Stimulated activated CD4-positive, alpha-beta T cell treated with anti-CD3 and anti-CD28 coated beads, Interleukin-12 subunit alpha, Interleukin-12 subunit beta, amount 100 ng/mL, for 24 hours (primary cell): ENCODE measurements at regions not wholly inside any gene's neighbourhood (a gene's known extent, or its start where the extent isn't known, plus 50 kb on each side); places are given as distances from the start of the nearest gene placed in this dataset.

Experiments
- DNase-seq, 2 experiments: peaks; one replicate each; pipeline ENCODE4 v3.0.0-alpha.2; 2020; ENCODE audit warnings: low read depth in 2 of 2

DNA sequence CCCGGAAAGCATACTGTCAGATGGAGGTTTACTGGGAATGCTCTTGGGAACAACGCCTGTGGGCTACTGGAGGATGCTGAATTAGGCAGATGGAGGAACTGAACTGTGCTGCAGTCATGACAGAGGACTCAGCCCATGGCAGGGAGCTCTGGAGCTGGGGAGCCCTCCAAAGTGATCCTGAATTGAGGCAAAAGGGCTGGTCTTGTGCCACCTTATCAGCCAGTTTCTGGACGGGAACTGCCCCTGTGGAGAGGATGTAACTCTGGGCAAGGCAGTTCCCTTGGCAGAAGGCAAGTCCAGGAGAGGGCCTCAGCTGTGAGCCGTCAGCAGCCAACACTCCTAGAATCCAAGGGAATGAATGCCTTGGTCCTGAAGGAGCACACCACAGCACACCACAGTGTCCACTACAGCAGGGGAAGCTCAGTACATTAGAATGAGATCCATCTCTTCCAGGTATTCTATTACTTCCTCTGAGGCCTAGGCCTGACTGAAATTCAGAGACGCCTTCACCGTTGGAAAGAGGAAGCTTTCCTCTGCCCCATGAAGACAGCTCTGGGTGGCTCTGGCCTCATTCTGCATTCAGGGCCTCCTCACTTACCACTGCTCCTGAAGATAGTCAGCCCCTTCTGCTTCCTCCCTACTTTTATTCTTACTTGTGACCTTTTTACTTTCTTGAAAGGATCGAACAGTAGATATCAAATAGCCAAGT lies 139.6 kb upstream of the GPR26 start:
- no peak for DNase-seq

GRCh38 chr10:123527151-123527550 lies 139.0 kb upstream of the GPR26 start:
- DNase-seq = no peak

- no peak for DNase-seq
Measured at GRCh38 chr10:123529146-123529760, 136.9 kb upstream of the GPR26 start.

DNA sequence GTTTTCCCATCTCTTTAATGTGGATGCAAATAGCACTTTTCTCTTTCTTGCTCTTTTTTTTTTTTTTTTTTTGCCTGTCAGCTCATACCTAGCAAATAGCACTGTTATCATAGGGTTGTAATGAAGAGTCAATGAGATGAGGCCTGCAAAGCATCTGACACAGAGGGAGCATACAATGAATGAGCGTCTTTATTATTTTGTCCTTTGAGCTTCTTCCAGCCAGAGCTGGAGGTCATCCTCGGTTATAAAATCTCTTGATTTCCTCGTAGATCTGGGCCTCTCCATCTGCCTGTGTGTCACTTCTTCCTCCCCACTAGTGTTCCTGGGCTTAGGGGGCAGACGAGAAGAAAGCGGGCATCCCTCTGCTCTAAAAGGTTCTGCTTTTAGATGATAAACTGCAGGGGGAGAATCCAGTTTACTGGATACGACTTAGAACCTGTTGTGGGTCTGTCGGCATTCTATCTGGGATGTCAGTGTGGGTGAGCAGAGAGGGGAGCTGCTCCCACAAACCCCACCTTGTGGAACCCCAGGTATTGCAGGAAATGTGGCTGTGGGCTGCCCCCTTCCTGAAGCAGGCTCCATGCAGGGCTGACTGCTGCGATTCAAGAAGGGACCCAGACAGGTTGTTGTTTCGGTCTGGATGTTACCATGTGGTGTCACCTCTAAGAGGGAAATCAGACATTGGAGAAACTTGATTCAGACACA lies 135.8 kb upstream of the GPR26 start:
- no peak for DNase-seq

GRCh38 chr10:123535386-123535785 lies 130.8 kb upstream of the GPR26 start:
- DNase-seq = no peak

- no peak for DNase-seq
Measured at GRCh38 chr10:123536176-123536845, 129.8 kb upstream of the GPR26 start.

- no peak for DNase-seq
Measured at GRCh38 chr10:123537188-123537961, 128.8 kb upstream of the GPR26 start.

DNA sequence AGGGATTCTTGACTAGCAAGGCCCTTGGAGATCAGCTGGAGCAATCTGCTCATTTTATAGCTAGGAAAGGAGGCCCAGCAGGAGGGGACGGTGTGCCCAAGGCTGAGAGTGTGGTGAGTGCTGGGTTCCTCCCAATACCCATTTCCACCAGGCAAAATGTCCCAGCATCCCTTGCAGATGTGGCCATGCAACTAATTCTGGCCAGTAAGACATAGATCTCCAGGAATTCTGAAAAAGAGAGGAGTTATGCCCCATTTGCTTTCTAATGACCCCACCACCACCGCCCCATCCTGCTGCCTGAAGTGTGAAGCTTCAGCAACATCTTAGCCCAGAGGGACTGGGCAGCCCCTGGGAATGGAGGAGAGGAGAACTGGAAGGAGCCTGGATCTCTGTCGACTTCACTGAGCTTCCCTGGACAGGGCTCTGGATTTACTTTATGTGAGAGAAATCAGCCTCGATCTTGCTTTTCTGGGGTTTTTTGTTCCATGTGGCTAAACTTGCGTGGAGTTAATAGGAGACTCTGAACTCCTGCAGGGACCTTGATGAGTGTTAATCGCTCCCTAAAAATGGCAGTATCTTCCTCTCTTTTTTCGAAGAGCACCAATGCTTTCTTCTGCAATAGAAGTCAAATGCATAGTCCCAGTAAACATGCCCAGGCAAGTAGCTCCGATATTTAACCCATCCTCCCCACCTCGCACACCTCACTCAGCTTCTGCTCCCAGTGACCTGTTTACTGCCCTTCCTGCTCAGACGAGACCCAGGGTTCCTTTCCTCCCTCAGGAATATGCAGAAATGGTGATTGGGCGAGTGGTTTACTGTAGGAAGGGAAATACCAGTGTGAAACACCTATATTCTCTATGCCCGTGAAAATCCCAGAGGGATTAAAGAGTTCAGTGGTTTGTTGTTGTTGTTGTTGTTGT lies 127.5 kb upstream of the GPR26 start:
- DNase-seq = no peak

DNA sequence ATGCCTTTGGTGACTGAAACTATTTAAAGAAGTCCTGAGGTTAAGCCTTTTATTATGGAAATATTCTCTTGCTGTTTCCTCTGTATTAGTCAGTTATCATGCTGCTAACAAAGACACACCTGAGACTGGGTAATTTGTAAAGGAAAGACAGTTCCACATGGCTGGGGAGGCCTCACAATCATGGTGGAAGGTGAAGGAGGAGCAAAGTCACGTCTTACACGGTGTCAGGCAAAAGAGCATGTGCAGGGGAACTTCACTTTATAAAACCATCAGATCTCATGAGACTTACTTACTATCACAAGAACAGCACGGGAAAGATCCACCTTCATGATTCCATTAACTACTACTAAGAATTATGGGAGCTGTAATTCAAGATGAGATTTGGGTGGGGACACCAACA lies 121.2 kb upstream of the GPR26 start:
- no peak for DNase-seq

DNA sequence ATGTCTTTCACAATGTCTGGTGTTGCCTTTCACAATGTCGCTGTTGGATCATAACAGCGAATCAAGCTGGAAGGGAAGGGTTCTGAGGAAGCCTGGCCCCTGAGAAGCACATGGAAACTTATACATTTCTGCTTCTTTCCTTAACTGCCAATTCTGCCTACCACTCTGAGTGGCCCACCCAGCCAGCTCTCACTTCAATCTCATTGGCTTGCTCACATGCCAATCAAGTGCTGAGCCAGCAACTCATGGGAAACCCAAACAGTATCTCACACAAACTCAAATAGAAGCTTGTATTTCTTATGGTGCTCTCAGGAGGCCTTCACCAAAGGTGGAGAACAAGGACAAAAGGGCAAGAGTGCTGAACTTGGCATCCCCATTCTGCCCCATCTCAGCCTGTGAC lies 117.4 kb upstream of the GPR26 start:
- DNase-seq = no peak

DNA sequence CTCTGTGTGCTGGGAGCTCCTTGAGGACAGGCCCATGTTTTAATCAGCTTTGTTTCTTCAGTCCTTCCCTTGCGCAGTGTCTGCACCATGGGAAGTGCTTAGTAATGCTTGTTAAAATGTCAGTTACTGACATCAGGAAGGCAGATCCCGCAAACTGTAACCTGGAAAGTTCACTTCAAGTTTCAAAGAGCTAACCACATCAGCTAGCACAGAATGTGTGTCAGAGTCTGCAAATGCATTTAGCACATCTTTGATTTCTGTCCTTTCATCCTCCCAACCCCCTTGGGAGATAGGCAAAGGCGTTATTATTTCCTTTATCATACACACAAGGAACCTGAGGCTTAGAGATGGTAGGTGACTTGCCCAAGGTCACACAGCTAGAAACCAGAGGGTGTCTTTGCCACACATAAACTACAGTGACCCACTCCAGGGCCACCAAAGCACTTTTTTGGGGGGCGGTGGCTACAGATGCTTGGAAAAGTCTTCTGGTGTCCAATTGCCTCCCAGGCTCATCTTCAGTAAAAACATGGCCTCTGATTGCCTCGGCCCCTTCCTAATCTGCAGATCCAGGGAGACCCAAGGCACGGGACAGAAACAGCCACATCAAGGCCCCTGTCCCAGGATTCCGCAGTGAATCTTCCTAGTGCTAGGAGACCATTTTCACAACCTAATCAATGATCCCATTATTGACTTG lies 116.2 kb upstream of the GPR26 start:
- no peak for DNase-seq

- DNase-seq = no peak
Measured at GRCh38 chr10:123550675-123551096, 115.5 kb upstream of the GPR26 start.

DNA sequence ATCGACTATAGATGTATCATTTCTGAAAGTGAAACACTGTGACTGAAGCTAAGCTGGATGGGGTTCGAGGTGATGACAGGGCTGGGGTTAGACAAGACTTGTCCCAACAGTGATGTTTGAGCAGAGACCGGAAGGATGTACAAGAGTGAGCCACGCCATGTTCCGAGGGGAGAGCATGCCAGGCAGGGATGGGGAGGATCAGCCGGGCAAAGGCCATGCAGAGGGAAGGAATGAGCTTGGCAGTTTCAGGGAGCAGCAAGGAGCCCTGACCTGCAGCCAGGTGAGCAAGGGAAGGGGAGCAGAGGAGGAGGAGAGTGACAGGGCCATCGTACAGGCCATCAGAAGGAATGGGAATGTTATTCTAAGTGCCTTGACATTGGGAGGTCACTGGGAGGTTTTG lies 114.9 kb upstream of the GPR26 start:
- no peak for DNase-seq

DNA sequence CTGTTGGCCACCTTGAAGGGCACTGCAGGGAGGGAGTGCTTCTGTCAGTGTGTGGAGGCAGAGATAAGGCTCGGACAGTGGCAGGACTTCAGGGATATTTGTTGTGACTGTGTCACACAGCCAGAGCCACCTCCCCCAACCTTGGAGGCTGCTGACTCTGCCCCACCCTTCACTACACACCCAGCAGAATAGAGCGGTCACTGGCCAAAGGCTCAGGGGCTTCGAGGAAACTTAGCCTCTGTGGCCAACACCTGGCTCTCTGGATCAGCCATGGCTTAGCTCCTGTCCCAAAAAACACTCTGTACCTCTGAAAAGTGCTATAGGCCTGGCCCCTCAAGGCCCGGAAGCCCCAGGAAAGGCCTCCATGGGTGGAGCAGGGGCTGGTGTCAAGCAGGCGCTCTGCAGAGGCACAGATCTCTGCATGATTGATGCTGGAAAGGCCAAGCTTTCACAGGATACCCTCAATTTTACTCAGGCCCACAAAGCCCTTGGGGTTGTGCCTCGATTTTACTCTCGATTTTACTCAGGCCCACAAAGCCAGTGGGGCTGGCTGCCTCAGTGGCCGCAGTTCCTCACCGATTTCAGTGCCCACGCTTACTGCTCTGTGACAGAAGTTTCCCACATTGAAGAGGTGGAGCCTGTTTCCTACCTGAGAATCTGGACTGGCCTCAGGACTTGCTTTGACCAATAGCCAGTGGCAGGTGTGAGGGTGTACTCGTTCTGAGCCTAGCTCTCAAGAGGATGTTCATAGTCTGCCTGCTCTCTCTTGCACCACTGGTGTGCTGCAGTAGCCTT lies 113.2 kb upstream of the GPR26 start:
- DNase-seq = no peak

- DNase-seq = no peak
Measured at GRCh38 chr10:123553810-123554430, 112.2 kb upstream of the GPR26 start.

DNA sequence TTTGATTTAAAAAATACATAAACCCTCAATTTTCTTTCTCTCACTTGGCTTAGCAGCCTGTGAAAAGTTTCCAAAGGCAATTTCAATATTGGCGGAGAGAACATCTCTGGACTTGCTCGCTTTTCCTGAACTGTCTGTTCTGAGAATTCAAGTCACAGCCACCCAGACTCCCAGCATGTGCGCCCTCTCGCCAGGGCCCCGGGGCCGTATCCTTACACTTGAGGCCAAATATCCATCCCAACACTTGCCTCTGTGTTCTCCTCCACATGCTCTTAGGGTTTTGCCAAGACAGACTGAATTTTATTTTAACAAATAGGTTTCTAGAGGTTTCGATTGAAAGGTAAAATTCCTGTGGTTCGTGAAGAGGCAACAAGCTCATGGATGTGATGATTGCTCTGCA lies 111.5 kb upstream of the GPR26 start:
- DNase-seq = no peak

DNA sequence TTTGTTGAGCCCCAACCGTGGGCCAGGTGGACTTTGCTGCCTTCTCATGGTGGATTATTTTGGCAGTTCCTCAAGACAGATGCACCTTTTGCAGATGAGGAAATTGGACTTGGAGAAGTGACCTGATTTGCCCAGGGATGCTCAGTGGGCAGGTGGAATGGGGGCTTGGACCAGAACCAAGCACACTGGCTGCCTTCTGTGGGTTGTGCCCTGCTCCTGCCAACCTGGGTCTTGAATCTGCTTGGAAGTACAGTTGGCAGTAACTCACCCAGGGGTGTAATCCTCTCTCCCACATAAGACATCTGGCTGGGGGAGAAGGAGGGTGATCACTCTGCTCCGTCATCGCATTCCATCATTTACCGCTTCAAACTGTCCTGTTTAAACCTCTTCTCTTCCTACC lies 110.5 kb upstream of the GPR26 start:
- DNase-seq = no peak

- DNase-seq = no peak
Measured at GRCh38 chr10:123556049-123556448, 110.1 kb upstream of the GPR26 start.

DNA sequence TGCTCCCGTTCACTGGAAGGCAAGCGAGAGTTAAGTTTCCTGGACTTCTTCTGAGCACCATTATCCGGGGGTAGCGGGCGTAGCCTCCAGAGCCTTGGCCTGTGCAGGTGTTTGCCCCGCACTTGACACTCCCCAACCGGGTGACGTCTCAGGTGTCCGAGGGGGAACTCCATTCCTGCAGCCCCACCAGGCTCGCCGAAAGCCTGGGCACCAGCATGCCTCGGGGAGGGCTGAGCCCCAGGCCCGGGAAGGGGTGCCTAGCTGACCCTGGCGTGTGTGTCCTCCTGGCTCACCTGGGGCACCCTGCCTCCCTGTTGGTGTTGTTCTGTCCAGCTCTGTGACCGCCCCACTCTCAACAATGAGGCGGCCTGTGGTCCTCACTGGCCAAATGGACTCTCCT lies 109.4 kb upstream of the GPR26 start:
- no peak for DNase-seq
